Astrocyte (in vitro differentiated cells and primary cell): ENCODE measurements at regions not wholly inside any gene's neighbourhood (a gene's known extent, or its start where the extent isn't known, plus 50 kb on each side); places are given as distances from the start of the nearest gene placed in this dataset.

Experiments
- CTCF ChIP-seq: IDR thresholded peaks from 2 replicates; pipeline ENCODE4 v1.5.1; 2011; ENCODE audit warnings: low read depth, mild to moderate bottlenecking, inconsistent platforms, low read length, moderate library complexity; ENCODE audit not compliant: insufficient read depth
- EZH2 ChIP-seq: IDR thresholded peaks from 2 replicates; pipeline ENCODE4 v1.6.1; 2012; ENCODE audit warnings: mild to moderate bottlenecking, low read length, inconsistent platforms; ENCODE audit not compliant: insufficient read depth

- TF ChIP-seq CTCF, result no peak
- no peak for TF ChIP-seq EZH2
Measured at GRCh38 chr2:239485622-239486021, 84.8 kb upstream of the HDAC4 start.
